Liver (tissue), 8 donors: ENCODE measurements at regions not wholly inside any gene's neighbourhood (a gene's known extent, or its start where the extent isn't known, plus 50 kb on each side); places are given as distances from the start of the nearest gene placed in this dataset.

Experiments
- DNase-seq: peaks from one replicate; pipeline ENCODE4 v3.0.0-alpha.2; 2017; ENCODE audit warnings: low spot score
- H3K27ac ChIP-seq, 2 donors: one replicate each; pipeline ENCODE4 v1.7.0; 2013; ENCODE audit warnings: inconsistent platforms in 2 of 2, low read length in 2 of 2, control low read depth in 1 of 2, low read depth in 1 of 2, mild to moderate bottlenecking in 1 of 2
- H3K27me3 ChIP-seq, 4 donors: one replicate each; pipeline versions ENCODE4 v1.6.1 to v1.7.0; 2013; ENCODE audit warnings: low read length in 3 of 4, inconsistent platforms in 1 of 4, mild to moderate bottlenecking in 1 of 4, moderate library complexity in 1 of 4; ENCODE audit not compliant: control insufficient read depth in 4 of 4, insufficient read depth in 4 of 4
- H3K36me3 ChIP-seq, 4 donors: one replicate each; pipeline versions ENCODE4 v1.6.1 to v1.7.0; 2013; ENCODE audit warnings: low read length in 3 of 4, mild to moderate bottlenecking in 3 of 4, low read depth in 1 of 4, moderate library complexity in 1 of 4; ENCODE audit not compliant: control insufficient read depth in 4 of 4, insufficient read depth in 3 of 4
- H3K4me1 ChIP-seq, 4 donors: one replicate each; pipeline versions ENCODE4 v1.6.1 to v1.7.0; 2013; ENCODE audit warnings: low read length in 3 of 4, mild to moderate bottlenecking in 3 of 4, moderate library complexity in 1 of 4; ENCODE audit not compliant: control insufficient read depth in 4 of 4, insufficient read depth in 4 of 4
- H3K4me3 ChIP-seq, 3 donors: one replicate each; pipeline versions ENCODE4 v1.6.1 to v1.7.0; 2013; ENCODE audit warnings: low read length in 3 of 3, control low read depth in 1 of 3, low read depth in 1 of 3, mild to moderate bottlenecking in 1 of 3
- H3K9ac ChIP-seq, 2 donors: one replicate each; pipeline ENCODE4 v1.7.0; 2013; ENCODE audit warnings: low read length in 2 of 2, mild to moderate bottlenecking in 2 of 2, moderate library complexity in 2 of 2, control low read depth in 1 of 2, low read depth in 1 of 2
- H3K9me3 ChIP-seq, 4 donors: one replicate each; pipeline versions ENCODE4 v1.6.1 to v1.7.0; 2013; ENCODE audit warnings: low read length in 3 of 4; ENCODE audit not compliant: control insufficient read depth in 4 of 4
- ATF3 ChIP-seq: IDR thresholded peaks from 2 replicates; pipeline ENCODE4 v1.6.1; 2016; ENCODE audit warnings: antibody characterized with exemption
- CTCF ChIP-seq: fragments of 150-350 bp; IDR thresholded peaks from 2 replicates; pipeline ENCODE4 v1.5.1; 2017; ENCODE audit warnings: improper control_type of control experiment, low read depth, low read length; ENCODE audit not compliant: missing input control
- EGR1 ChIP-seq, 2 donors: IDR thresholded peaks; 2 replicates each; pipeline ENCODE4 v1.6.1; 2016 to 2018; ENCODE audit warnings: antibody characterized with exemption in 2 of 2, low read depth in 2 of 2
- FOXA1 ChIP-seq: IDR thresholded peaks from 2 replicates; pipeline ENCODE4 v1.6.1; 2016; ENCODE audit warnings: antibody characterized with exemption
- FOXA2 ChIP-seq: IDR thresholded peaks from 2 replicates; pipeline ENCODE4 v1.6.1; 2016; ENCODE audit warnings: antibody characterized with exemption
- GABPA ChIP-seq, 2 donors: IDR thresholded peaks in 1 of 2; conservative IDR thresholded peaks in 1 of 2; 2 replicates each; pipeline ENCODE4 v1.6.1; 2016; ENCODE audit warnings: antibody characterized with exemption in 2 of 2, mild to moderate bottlenecking in 1 of 2, moderate library complexity in 1 of 2
- HNF4A ChIP-seq, 2 donors: conservative IDR thresholded peaks; 2 replicates each; pipeline ENCODE4 v1.6.1; 2016; ENCODE audit warnings: antibody characterized with exemption in 2 of 2, mild to moderate bottlenecking in 2 of 2
- HNF4G ChIP-seq: IDR thresholded peaks from 2 replicates; pipeline ENCODE4 v1.6.1; 2016; ENCODE audit warnings: antibody characterized with exemption
- MAX ChIP-seq: IDR thresholded peaks from 2 replicates; pipeline ENCODE4 v1.6.1; 2016; ENCODE audit warnings: antibody characterized with exemption
- NR2F2 ChIP-seq: IDR thresholded peaks from 2 replicates; pipeline ENCODE4 v1.6.1; 2016; ENCODE audit warnings: antibody characterized with exemption
- REST ChIP-seq: IDR thresholded peaks from 2 replicates; pipeline ENCODE4 v1.6.1; 2016; ENCODE audit warnings: antibody characterized with exemption, mild to moderate bottlenecking
- RXRA ChIP-seq, 2 donors: IDR thresholded peaks; 2 replicates each; pipeline ENCODE4 v1.6.1; 2017 to 2018; ENCODE audit warnings: antibody characterized with exemption in 2 of 2, mild to moderate bottlenecking in 1 of 2
- SP1 ChIP-seq: IDR thresholded peaks from 2 replicates; pipeline ENCODE4 v1.6.1; 2018; ENCODE audit warnings: antibody characterized with exemption, mild to moderate bottlenecking
- TAF1 ChIP-seq: conservative IDR thresholded peaks from 2 replicates; pipeline ENCODE4 v1.6.1; 2016; ENCODE audit warnings: antibody characterized with exemption, mild to moderate bottlenecking
- YY1 ChIP-seq: IDR thresholded peaks from 2 replicates; pipeline ENCODE4 v1.6.1; 2016; ENCODE audit warnings: antibody characterized with exemption, mild to moderate bottlenecking
- ZBTB33 ChIP-seq: IDR thresholded peaks from 2 replicates; pipeline ENCODE4 v1.6.1; 2016; ENCODE audit warnings: antibody characterized with exemption
- WGBS: extraction: QIAGEN DNeasy Blood & Tissue Kit; methylation state at CpG from one replicate; pipeline ENCODE4 v1.1.7; 2013; 5-methylcytosine and 5-hydroxymethylcytosine counted together
- donor health status: healthy.
- donor health status: healthy.
- donor health status: healthy.
- donor health status: healthy.
- donor health status: healthy.

- 68% methylated on average over 2 of the region's 2 CpGs for WGBS
- no peak overlapping the region for H3K4me3 ChIP-seq
These were observed 129.9 kb upstream of the ABI3BP start for GRCh38 chr3:101123081-101123480.

More at GRCh38 chr3:101123081-101123480, 129.9 kb upstream of the ABI3BP start:
- Histone ChIP-seq H3K9ac (no peak overlapping the region), H3K27ac (no peak overlapping the region), H3K27me3 (peaks cover 0 to 4% (median 0%) of the 10 kb centered on the region in 4 donors), H3K4me1 (no peaks in the 10 kb centered on the region), H3K9me3 (no peaks in the 10 kb centered on the region), H3K36me3 (no peaks in the 10 kb centered on the region)
- TF ChIP-seq MAX (no peak), CTCF (no peak), SP1 (no peak), FOXA2 (no peak), YY1 (no peak), EGR1 (IDR thresholded peaks at IDR 0.05; ENCODE audit: low read depth in 2 of 2) (no peak), ATF3 (no peak), RXRA (IDR thresholded peaks at IDR 0.05) (no peak), REST (no peak), FOXA1 (no peak), ZBTB33 (no peak), HNF4A (conservative IDR thresholded peaks at IDR 0.05) (no peak), HNF4G (no peak), GABPA (IDR thresholded peaks at IDR 0.05 in 1 of 2, conservative IDR thresholded peaks at IDR 0.05 in 1 of 2) (no peak), NR2F2 (no peak), TAF1 (no peak)
- DNase-seq, result no peak
